ENCODE measurements at regions not wholly inside any gene's neighbourhood (a gene's known extent, or its start where the extent isn't known, plus 50 kb on each side); places are given as distances from the start of the nearest gene placed in this dataset.
A peak's percentile ranks its signal among the peaks of the same experiment; 100 is the strongest.

- TF ChIP-seq ZNF692 (tag by site-specific recombination; IDR thresholded peaks at IDR 0.05): no peak
Observed at GRCh38 chr20:40422656-40423055, 266.4 kb downstream of the MAFB start (continued).

- POLR2A ChIA-PET: no interaction called here
- H3K4me1 ChIP-seq (ENCODE audit: control insufficient read depth, insufficient read depth, low read length): no peaks in the 10 kb centered on the region
- CTCF ChIA-PET: no interaction called here
- H3K27ac ChIP-seq (ENCODE audit: extremely low read depth, low read depth, low read length): no peak overlapping the region
- TF ChIP-seq ZNF514 (tag by site-specific recombination; IDR thresholded peaks at IDR 0.05): no peak
- no peak for TF ChIP-seq ZNF324 (tag by site-specific recombination; IDR thresholded peaks at IDR 0.05)
- no peak for TF ChIP-seq GLIS2 (tag by site-specific recombination; IDR thresholded peaks at IDR 0.05)
- no peak for TF ChIP-seq ZSCAN4 (tag by site-specific recombination; IDR thresholded peaks at IDR 0.05)
- TF ChIP-seq BCL11B (tag by site-specific recombination; IDR thresholded peaks at IDR 0.05; ENCODE audit: low read depth): no peak
- TF ChIP-seq ZNF544 (tag by site-specific recombination; IDR thresholded peaks at IDR 0.05): no peak
- no peak for TF ChIP-seq ZNF549 (tag by site-specific recombination; IDR thresholded peaks at IDR 0.05)
- TF ChIP-seq CTCF (tag by site-specific recombination; IDR thresholded peaks at IDR 0.05): no peak
- no peak for TF ChIP-seq ZNF664 (tag by site-specific recombination; IDR thresholded peaks at IDR 0.05)
- H3K4me3 ChIP-seq (ENCODE audit: low read depth, low read length): no peak overlapping the region
- no peaks in the 10 kb centered on the region for H3K9me3 ChIP-seq (ENCODE audit: control insufficient read depth, insufficient read depth, low read depth, low read length)
- no peaks in the 10 kb centered on the region for H3K36me3 ChIP-seq (ENCODE audit: control insufficient read depth in 2 of 2, insufficient read depth in 1 of 2, low read length in 2 of 2)
Observed at GRCh38 chr20:40416274-40416673, 272.8 kb downstream of the MAFB start.

GRCh38 chr20:40414843-40415615 lies 274.0 kb downstream of the MAFB start:
- TF ChIP-seq ZNF394 (tag by site-specific recombination; IDR thresholded peaks at IDR 0.05; ENCODE audit: borderline replicate concordance) (no peak), ZNF302 (tag by site-specific recombination; IDR thresholded peaks at IDR 0.05; ENCODE audit: low read depth) (no peak), SP7 (tag by site-specific recombination; IDR thresholded peaks at IDR 0.05) (peak; percentile 39; the same call in 1 of the 2 replicates), HOXD13 (CRISPR knock-in tag; IDR thresholded peaks at IDR 0.05; ENCODE audit: borderline replicate concordance) (no peak), PRDM2 (tag by site-specific recombination; IDR thresholded peaks at IDR 0.05; ENCODE audit: borderline replicate concordance) (no peak)
- CTCF ChIA-PET: interaction anchor here (0.6 kb wide), 1 partner anchor 17 kb away, joined by 3 read pairs; no protein-coding TSS in a partner anchor
- Histone ChIP-seq H3K27ac (ENCODE audit: extremely low read depth, low read depth, low read length) (no peak overlapping the region), H3K4me1 (ENCODE audit: control insufficient read depth, insufficient read depth, low read length) (no peaks in the 10 kb centered on the region), H3K4me3 (ENCODE audit: low read depth, low read length) (no peak overlapping the region), H3K36me3 (ENCODE audit: control insufficient read depth in 2 of 2, insufficient read depth in 1 of 2, low read length in 2 of 2) (no peaks in the 10 kb centered on the region), H3K9me3 (ENCODE audit: control insufficient read depth, insufficient read depth, low read depth, low read length) (no peaks in the 10 kb centered on the region)
- POLR2A ChIA-PET: no interaction called here

Measured in HEK293 (cell line).